Pancreas (tissue), 10 donors: ENCODE measurements at regions not wholly inside any gene's neighbourhood (a gene's known extent, or its start where the extent isn't known, plus 50 kb on each side); places are given as distances from the start of the nearest gene placed in this dataset.

Source experiments
- ATAC-seq, 4 donors: fragments of 200-7000 bp; cut with Tn5 transposase; one replicate each; pipeline versions ENCODE4 v1.8.0 to v1.9.1; 2020; ENCODE audit warnings: mild to moderate bottlenecking in 4 of 4, moderate library complexity in 4 of 4
- DNase-seq, 6 donors: peaks; one replicate each; pipeline ENCODE4 v3.0.0-alpha.2; 2020
- FAIRE-seq: peaks from 2 replicates; lab custom pipeline; 2012; peaks lifted over from hg19 to GRCh38; lab: Jason Lieb, UNC
- H3K27ac ChIP-seq, 4 donors: fragments of 200-600 bp; sonication (generic); 1 replicate in 3 of 4; 2 replicates in 1 of 4; pipeline versions ENCODE4 v1.5.0 to v1.8.0; 2020
- H3K27me3 ChIP-seq, 4 donors: fragments of 200-600 bp; one replicate each; pipeline ENCODE4 v1.8.0; 2021
- H3K36me3 ChIP-seq, 3 donors: fragments of 200-600 bp; sonication (generic) in 1 of 3; one replicate each; pipeline versions ENCODE4 v1.5.0 to v1.8.0; 2020 to 2021
- H3K4me1 ChIP-seq, 3 donors: fragments of 200-600 bp; one replicate each; pipeline ENCODE4 v1.8.0; 2021
- H3K4me3 ChIP-seq, 4 donors: fragments of 200-600 bp; sonication (generic) in 2 of 4; one replicate each; pipeline versions ENCODE4 v1.5.0 to v1.8.0; 2020 to 2021
- H3K9me3 ChIP-seq, 4 donors: fragments of 200-600 bp; one replicate each; pipeline ENCODE4 v1.8.0; 2021
- CTCF ChIP-seq, 4 donors: fragments of 200-600 bp; sonication (generic) in 3 of 4; IDR thresholded peaks; one replicate each; pipeline versions ENCODE4 v1.5.0 to v1.8.0; 2021; ENCODE audit warnings: antibody characterized with exemption in 4 of 4
- WGBS, 2 donors: extraction: QIAGEN DNeasy Blood & Tissue Kit; methylation state at CpG; one replicate each; pipeline ENCODE4 v1.1.7; 2013; 5-methylcytosine and 5-hydroxymethylcytosine counted together
- intact Hi-C, 3 donors: fragments of 100-400 bp; cut with DNase I; formaldehyde crosslinking; loops; one replicate each; pipeline versions ENCODE4 v1.11.1 to v1.14.2; 2022
- donor health status: healthy with polysubstance abuse.
- donor health status: DM: no; HTN: no; CAD: no; lungs with moderate emphysema.
- donor health status: DM: no; HTN: no; CAD: no.
- donor health status: control.
- donor health status: control.
- donor health status: Bipolar disorder and iron deficiency.
- donor health status: DM: yes; HTN: yes; CAD: no.
- donor health status: DM: no; HTN: no; CAD: no.
- donor health status: DM: no; HTN: no; CAD: no.
- donor health status: DM: yes; HTN: yes; CAD: no.

GRCh38 chr2:155099784-155100183 is 401.3 kb downstream of the KCNJ3 start:
- Histone ChIP-seq H3K27me3 (no peaks in the 10 kb centered on the region), H3K9me3 (no peaks in the 10 kb centered on the region), H3K4me1 (no peaks in the 10 kb centered on the region), H3K36me3 (no peaks in the 10 kb centered on the region), H3K4me3 (no peak overlapping the region), H3K27ac (no peak overlapping the region)
- no peak for ATAC-seq
- DNase-seq: peak in 2 of 6 donors; percentile 10 to 19
- TF ChIP-seq CTCF (IDR thresholded peaks at IDR 0.05): no peak
- FAIRE-seq: no peak
- 37 to 39% methylated on average over 1 of the region's 1 CpG for WGBS, 2 donors
- intact Hi-C loops: loop anchor here in 1 of 3 donors (5.0 kb wide), 1 partner anchor 132 kb away; no protein-coding TSS in a partner anchor

- Histone ChIP-seq H3K27me3 (no peaks in the 10 kb centered on the region), H3K4me3 (no peak overlapping the region), H3K36me3 (no peaks in the 10 kb centered on the region), H3K27ac (no peak overlapping the region), H3K4me1 (no peaks in the 10 kb centered on the region), H3K9me3 (no peaks in the 10 kb centered on the region)
- no peak for FAIRE-seq
- 92 to 94% methylated on average over 1 of the region's 1 CpG for WGBS, 2 donors
- TF ChIP-seq CTCF (IDR thresholded peaks at IDR 0.05): no peak
- intact Hi-C loops: no loop called here
- DNase-seq: no peak
- no peak for ATAC-seq
Observed at GRCh38 chr2:155095613-155096012, 397.1 kb downstream of the KCNJ3 start.

GRCh38 chr2:155080373-155080772 is 381.9 kb downstream of the KCNJ3 start:
- Histone ChIP-seq H3K4me3 (no peak overlapping the region), H3K9me3 (no peaks in the 10 kb centered on the region), H3K27ac (no peak overlapping the region), H3K36me3 (no peaks in the 10 kb centered on the region), H3K4me1 (no peaks in the 10 kb centered on the region), H3K27me3 (no peaks in the 10 kb centered on the region)
- DNase-seq (no peak), FAIRE-seq (no peak), ATAC-seq (no peak)
- TF ChIP-seq CTCF (IDR thresholded peaks at IDR 0.05): no peak
- intact Hi-C loops: no loop called here
- WGBS, 2 donors: 13 to 14% methylated on average over 2 of the region's 2 CpGs

- DNase-seq (no peak), ATAC-seq (peak in 2 of 4 donors; percentile 22 to 29), FAIRE-seq (no peak)
- Histone ChIP-seq H3K4me1 (no peaks in the 10 kb centered on the region), H3K27me3 (no peaks in the 10 kb centered on the region), H3K9me3 (no peaks in the 10 kb centered on the region), H3K36me3 (no peaks in the 10 kb centered on the region), H3K27ac (no peak overlapping the region), H3K4me3 (no peak overlapping the region)
- intact Hi-C loops: no loop called here
- 78% methylated on average over 1 of the region's 1 CpG for WGBS, 2 donors
- TF ChIP-seq CTCF (IDR thresholded peaks at IDR 0.05): no peak
Observed at GRCh38 chr2:155070489-155070888, 372.0 kb downstream of the KCNJ3 start.

- H3K27ac ChIP-seq: no peak overlapping the region
- no peak for FAIRE-seq
- H3K27me3 ChIP-seq: no peaks in the 10 kb centered on the region
- no peaks in the 10 kb centered on the region for H3K4me1 ChIP-seq
- no peak overlapping the region for H3K4me3 ChIP-seq
- WGBS, 2 donors: 71 to 92% methylated on average over 1 of the region's 1 CpG
- TF ChIP-seq CTCF (IDR thresholded peaks at IDR 0.05): no peak
- DNase-seq: no peak
- no peaks in the 10 kb centered on the region for H3K36me3 ChIP-seq
- ATAC-seq: no peak
- H3K9me3 ChIP-seq: no peaks in the 10 kb centered on the region
- intact Hi-C loops: no loop called here
Observed at GRCh38 chr2:155062922-155063258, 364.4 kb downstream of the KCNJ3 start.
